HG03432 (cell line): ENCODE measurements at regions not wholly inside any gene's neighbourhood (a gene's known extent, or its start where the extent isn't known, plus 50 kb on each side); places are given as distances from the start of the nearest gene placed in this dataset.

Source experiments
- ATAC-seq: cut with Tn5 transposase; IDR thresholded peaks from one replicate; pipeline ENCODE4 v1.9.1; 2021; ENCODE audit warnings: mild to moderate bottlenecking, moderate library complexity; ENCODE audit not compliant: unreplicated experiment

GRCh38 chr14:87141801-87142200 is 851.2 kb downstream of the GALC start:
- ATAC-seq: no peak

DNA sequence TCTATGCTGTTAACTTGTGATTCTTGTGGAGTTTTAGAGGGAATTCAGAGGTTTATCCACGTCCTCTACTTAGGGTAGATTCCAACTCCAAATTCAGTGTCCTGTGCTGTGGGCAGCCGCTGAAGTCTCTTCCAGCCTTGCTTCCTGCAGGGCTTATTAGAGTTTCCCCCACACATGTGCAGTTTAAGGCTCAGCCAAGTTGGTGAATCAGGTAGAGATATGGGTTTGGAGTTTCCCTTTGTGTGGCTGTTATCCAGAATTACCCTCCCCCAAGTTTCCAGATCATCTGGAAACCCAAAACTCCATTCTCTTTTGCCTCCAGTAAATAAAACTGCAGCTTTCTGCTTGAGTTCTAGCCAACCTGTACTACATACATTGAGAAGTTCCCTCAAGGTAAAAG is 853.7 kb downstream of the GALC start:
- no peak for ATAC-seq

DNA sequence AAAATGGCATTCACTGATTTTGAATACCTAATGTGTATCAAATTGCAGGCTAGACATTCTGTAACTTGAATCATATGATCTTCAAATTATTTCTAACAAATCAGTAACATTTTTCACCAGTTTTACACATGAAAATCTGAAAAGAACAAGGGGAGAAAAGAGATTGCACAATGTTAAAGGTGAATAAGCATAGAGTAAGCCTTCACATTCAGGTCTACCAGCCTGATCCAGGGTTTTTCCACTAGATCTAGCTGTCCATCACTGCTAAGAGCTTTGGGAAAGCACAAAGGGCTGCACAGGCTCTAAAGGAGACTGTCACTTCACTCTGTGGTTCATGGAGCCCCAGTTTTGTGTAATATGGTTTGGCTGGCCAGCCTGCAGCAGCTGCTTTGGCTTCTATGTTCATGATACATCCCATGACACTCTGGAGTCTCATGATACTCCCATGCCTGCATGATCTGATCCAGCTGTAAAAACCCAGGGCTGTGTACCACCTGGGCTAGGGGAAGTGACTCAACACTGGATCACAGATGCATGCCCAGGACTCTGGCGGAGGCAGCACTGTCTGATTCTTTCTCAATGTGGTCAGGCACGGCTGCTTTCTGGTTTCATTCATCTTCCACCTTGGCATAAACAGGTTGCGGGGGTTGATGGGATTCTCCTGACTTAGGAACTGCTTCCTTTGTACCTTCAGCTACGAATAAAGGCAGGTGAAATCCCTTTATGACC is 859.7 kb downstream of the GALC start:
- ATAC-seq: no peak

DNA sequence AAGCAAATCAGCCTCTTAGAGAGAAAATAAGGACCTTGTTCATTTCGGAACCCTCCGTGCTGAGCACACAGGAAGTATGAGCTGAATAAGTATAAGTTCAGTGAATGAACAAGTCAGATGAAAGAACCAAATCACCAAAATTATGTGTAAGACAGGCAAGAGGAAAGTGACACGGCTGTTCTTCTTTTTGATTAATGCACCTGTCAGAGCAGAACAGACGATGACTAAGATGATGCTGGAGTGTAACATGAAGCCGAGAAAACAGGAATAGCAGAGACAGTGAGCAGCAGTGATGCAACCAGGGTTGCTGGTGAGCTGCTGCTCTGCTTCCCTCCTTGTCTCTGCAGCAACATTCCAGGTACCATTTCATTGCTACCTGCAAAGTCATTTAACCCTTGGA is 861.1 kb downstream of the GALC start:
- ATAC-seq: no peak

GRCh38 chr14:87122166-87122565 is 870.8 kb downstream of the GALC start:
- ATAC-seq: no peak

GRCh38 chr14:87121716-87122115 is 871.3 kb downstream of the GALC start:
- no peak for ATAC-seq

- no peak for ATAC-seq
Measured at GRCh38 chr14:87115234-87115633, 877.7 kb downstream of the GALC start.

GRCh38 chr14:87113286-87113685 is 879.7 kb downstream of the GALC start:
- ATAC-seq: no peak

- ATAC-seq: no peak
Measured at GRCh38 chr14:87111741-87112140, 881.2 kb downstream of the GALC start.

DNA sequence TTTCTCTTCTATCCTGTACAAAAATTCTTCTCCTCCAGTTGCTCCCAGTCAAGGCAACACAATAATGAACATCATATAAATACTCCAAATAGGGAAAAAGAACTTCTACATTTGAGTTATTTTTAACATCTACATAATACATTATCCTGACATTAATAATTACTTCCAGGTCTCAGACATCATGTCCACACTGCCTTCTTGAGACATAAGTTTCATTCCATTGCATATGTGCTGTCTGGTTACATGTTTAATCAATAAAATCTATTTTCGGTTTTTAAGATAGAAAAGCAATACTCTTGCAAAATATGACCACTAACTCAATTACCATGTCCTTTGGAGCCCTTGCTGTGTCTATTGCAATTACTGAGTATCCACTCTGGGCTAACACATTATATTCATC is 881.9 kb downstream of the GALC start:
- ATAC-seq: no peak

GRCh38 chr14:87109271-87109670 is 883.7 kb downstream of the GALC start:
- ATAC-seq: no peak

DNA sequence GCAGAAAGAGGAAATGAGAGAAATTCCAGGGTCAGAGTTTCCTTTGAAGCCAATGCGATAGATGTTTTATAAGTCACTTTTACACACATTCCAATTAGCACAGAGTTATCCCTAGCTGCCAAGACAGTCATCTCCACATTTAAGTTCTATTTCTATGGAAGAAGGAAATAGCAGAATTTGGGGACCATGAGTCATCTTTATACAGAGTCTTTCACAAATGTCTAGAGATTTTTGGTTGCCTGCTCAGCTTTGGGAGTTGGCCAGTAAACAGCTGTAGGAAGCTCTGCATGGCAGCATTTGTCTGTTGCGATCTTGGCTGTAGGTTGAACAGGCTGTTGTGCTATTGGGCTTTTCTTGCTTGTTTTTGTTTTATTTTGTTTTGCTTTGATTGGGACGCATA is 884.3 kb downstream of the GALC start:
- ATAC-seq: no peak

- ATAC-seq: no peak
Measured at GRCh38 chr14:87102811-87103378, 890.1 kb downstream of the GALC start.

DNA sequence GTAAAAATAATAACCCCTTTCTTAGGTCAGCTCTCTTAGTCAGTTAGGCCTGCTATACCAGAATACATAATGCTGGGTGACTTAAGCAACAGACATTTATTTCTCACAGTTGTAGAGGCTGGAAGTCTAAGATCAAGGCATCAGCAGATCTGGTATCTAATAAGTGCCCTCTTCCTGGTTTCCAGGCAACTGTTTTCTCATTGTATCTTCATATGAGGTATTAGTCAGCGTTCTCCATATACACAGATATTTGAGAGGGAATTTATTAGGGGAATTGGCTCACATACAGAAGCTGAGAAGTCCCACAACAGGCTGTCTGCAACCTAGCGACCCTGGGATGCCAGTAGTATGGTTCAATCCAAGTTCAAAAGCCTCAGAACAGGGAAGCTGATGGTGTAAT is 896.0 kb downstream of the GALC start:
- ATAC-seq: no peak

GRCh38 chr14:87094913-87095312 is 898.1 kb downstream of the GALC start:
- no peak for ATAC-seq

DNA sequence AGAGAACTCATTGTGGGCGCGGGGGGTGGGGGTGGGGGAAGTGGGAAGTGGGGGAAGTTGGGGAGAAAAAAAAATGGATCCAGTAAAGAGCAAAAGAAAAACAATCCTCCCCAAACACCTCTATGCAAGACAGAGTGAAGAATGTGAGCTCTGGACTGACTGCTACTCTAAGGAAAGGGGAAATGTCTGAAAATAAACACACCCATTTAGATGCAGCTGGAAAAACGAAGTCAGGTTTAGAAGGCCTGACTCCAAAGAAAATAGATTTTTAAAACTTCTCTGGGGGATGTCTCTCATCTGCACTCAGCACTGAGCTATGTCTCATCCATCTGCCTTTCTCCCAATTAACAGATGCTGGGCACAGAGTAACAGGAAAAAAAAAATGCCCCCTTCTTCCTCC is 904.4 kb downstream of the GALC start:
- no peak for ATAC-seq

DNA sequence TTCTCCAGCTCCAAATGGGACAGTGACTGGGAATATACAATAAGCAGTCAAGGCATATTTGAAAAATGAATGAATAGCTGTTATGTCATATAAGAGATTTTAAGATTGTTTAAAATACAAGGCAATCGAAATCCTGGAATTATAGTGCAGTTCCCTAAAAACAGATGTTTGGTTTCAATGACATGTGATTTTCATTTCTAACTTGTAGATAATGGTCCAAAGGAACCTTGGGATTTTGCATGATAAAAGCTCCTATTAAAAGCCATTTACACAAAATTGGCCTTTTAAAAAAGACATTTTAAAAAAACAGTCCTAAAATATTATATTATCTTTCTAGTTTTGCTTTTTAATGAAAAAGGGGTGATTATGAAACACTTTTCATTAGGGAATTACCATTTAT is 905.1 kb downstream of the GALC start:
- no peak for ATAC-seq

DNA sequence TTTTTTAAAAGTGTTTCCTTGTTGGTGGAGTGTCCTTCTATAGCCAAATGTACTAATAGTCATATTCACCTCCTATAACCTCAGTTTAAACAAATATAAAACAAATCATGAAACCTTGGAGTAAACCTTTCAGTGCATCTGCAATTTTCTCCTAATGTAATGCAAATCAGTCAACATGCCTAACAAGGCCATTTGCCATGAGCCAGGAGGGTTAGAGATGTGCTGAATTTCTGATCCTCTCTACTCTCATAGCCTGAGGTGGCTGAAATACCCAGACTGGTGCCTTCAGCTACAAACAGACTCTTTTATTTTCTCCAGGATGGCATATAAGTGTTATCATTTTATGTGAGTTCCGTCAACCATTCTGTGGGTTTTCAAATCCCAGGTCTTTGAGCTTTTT is 908.1 kb downstream of the GALC start:
- no peak for ATAC-seq

- ATAC-seq: no peak
Measured at GRCh38 chr14:87082917-87083316, 910.1 kb downstream of the GALC start.

- no peak for ATAC-seq
Measured at GRCh38 chr14:87081004-87081403, 912.0 kb downstream of the GALC start.

GRCh38 chr14:87080146-87080545 is 912.8 kb downstream of the GALC start:
- no peak for ATAC-seq

GRCh38 chr14:87079416-87079815 is 913.6 kb downstream of the GALC start:
- ATAC-seq: no peak

DNA sequence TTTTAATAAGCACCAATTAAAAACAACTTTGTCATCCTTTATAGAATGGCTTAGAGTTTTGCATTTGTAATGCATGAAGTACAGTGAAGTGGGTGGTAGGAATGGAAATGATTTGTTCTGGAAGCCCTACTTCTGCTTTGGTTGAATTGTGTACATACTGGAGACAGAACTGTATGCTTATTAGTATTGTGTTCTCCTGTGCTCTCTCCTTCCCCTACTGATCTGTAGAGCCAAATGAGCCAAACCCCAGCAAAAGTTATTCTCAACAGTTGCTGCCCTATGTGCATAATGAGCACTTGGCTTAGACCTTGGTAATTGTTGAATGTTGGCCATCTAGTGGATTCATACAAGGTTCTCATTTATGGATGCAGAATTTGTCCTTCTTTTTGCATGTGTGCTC is 916.1 kb downstream of the GALC start:
- no peak for ATAC-seq
